ENCODE measurements at regions not wholly inside any gene's neighbourhood (a gene's known extent, or its start where the extent isn't known, plus 50 kb on each side); places are given as distances from the start of the nearest gene placed in this dataset.

- DNase-seq: no peak
Observed at GRCh38 chr12:4223273-4223845, 50.2 kb upstream of the CCND2 start.

- no peak for DNase-seq
Observed at GRCh38 chr12:4221258-4221620, 52.3 kb upstream of the CCND2 start.

DNA sequence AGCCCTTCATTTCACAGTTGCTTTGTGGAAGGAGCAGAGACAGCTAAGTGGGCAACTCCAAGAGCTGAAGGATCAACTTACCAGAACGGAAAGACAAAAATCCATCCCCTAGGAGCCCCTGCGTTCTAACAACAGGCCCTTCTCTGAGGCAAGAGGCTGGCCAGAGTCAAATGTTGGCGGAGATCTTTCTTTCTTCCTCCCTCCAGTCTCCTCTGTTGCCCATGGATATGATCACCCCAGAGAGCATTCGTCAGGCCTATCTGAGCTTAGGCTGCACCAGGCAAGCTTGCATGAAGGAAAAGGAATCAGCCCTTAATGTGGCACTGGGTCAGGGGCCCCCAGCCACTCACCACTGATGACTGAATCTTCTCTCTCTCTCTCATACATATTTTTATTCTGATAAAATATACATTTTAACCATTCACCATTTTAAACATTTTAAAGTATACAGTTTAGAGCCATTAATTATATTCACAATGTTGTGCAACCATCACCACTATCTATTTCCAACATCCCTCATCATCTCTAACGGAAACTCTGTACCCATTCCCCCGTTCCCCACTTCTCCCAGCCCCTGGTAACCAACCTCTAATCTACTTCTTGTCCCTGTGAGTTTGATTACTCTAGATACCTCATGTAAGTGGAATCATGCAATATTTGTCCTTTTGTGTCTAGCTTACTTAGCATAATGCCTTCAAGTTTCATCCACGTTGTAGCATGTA is 52.9 kb upstream of the CCND2 start:
- no peak for DNase-seq

GRCh38 chr12:4217091-4217490 is 56.5 kb upstream of the CCND2 start:
- DNase-seq: no peak

DNA sequence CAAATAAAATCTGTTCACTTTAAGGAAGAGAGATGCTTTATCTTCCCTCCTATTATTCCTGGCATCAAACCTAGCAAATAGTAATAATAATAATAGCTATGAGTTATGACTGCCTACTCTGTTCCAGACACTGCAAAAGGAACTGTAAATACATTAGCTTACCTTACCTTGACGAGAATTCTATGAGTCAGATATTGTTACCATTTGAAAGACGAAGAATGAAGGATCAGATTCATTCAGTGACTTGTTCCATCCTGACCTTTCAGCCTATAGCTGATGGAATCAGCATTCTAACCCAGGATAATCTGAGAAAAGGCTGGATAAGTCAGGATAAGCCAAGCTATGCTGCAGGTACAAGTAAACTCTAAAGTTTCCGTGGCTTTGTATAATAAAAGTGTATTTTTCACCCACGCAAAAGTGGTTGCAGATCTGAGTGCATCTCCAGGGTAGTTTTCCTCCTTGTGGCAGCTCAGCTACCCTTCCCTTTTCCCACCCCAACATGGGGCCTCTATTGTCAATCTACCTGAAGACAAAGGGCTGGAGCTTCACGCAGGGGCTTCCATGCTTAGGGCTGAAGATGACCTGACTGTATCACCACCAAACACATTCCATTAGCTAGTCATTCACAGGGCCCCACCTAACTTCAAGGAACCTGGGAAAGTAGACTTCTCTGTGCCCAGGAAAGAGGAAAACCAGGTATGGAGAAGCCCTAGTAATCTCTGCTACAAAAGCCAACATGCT is 57.2 kb upstream of the CCND2 start:
- DNase-seq: no peak

DNA sequence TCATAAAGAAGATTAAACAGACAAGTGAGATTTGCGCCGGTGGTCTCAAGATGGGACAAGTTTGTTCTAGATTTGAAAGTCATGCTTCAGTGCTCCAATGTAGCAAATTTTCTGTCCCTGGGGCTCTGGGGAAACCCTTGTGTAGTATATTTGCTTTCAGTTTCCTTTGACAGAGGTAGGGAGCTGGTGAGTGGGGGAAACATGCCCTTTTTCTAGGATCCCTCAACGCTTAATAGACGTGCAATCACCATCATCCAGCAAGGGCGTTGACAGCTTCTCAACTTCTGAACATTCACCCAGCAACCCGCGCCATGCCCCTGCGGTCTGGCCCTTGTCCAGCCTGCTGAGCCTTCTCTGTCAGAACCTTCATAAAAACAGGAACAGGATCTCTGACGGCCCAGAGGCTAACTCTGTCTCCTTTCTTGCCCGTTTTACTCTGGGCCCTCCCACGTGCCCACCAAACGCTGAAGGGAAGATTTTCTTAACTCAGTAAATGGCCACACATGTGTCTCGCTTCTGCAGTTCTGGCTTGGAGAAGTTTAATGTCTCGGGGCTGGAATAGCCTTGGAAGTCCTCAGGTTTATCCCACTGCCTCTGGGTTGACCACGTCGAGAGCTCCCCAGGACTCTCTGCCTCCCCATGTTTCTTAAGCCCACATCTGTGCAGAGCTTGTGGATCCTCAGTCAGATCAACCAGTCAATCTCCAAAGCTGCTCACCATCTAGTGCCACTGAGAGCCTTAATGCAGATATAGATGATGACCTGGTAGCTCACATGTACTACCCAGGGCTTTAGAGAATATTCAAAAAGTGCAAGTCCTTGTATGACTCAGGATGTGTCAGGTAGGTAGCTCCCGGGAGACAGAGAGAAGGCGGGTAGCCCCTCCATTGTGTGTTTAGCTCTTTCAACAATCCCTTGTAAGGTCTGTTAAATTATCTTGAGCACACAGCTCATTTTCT is 58.1 kb upstream of the CCND2 start:
- DNase-seq: peak; percentile 34

DNA sequence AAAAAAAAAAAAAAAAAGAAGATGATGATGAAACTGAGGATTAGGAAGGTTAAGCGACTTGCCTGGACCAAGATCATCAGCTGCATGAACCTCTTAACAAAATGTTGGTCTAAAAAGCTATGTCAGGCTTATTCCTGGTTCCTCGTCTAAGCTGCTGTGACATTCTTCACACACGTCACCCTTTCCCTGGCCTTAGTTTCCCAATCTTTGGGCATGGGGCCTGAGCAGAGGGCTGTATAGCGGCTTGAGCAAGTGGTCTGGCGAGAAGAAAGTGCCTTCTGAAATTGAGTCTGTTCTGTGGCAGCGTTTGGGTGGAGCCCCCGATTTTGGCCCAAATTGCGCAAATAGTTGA is 58.7 kb upstream of the CCND2 start:
- no peak for DNase-seq

- DNase-seq: no peak
Observed at GRCh38 chr12:4213471-4213870, 60.1 kb upstream of the CCND2 start.

DNA sequence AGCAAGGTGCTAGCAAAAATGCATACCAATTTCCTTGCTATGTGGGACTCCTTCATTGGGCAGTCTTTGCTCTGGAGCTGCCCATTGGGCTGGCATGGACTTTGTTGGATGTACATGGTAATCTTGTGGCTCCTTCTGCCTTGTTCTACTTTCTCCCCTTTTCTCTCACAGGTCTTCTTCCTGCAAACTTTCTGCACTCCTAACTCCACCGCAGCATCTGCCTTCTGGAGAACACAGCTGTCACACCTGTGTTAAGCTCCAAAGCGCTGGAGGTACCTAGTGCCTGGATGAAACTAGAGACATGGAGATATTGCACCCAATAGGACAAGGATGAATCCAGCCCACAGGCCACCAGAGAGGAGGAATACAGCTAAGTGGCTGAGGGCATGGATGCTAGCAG is 60.7 kb upstream of the CCND2 start:
- DNase-seq: no peak

DNA sequence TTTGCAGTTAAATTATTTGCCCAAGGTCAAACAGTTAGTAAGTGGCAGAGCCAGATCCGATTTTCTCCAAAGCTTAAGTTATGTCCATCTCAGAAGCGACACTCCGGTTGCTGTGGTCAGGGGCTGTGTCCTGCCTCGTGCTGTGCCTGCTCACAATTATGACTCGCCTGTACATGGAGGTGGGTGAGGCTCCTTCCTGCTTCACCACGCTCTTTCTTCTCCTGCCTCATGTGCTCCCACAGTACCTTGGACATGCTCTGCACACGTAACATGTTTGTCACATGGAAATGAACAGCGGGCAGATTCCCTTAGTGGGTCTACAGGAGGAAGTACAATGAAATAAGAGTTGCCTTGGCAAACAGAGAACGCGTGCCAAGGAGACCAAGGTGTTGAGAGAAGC is 62.2 kb upstream of the CCND2 start:
- no peak for DNase-seq

- DNase-seq: no peak
Observed at GRCh38 chr12:4210183-4210582, 63.4 kb upstream of the CCND2 start.

GRCh38 chr12:4206470-4206869 is 67.1 kb upstream of the CCND2 start:
- no peak for DNase-seq

GRCh38 chr12:4203772-4204376 is 69.7 kb upstream of the CCND2 start:
- no peak for DNase-seq

DNA sequence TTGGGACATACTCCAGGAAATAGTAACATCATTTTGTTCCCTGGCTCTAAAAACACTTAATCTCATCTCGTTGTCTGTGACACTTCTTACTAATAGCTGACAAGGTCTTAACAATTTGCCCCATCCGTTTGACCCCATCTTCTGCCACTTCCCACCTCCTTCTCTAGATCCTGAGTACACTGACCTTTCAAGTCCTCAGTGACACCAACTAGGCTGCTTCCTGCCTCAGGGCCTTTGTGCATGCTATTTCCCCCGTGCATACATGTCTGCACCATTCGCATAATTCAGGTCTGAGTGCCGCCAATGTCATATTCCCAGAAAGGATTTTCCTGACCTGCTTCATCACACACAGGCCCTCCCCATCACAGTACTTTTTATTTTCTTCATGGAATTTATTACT is 70.6 kb upstream of the CCND2 start:
- no peak for DNase-seq

GRCh38 chr12:4202487-4202886 is 71.1 kb upstream of the CCND2 start:
- no peak for DNase-seq

DNA sequence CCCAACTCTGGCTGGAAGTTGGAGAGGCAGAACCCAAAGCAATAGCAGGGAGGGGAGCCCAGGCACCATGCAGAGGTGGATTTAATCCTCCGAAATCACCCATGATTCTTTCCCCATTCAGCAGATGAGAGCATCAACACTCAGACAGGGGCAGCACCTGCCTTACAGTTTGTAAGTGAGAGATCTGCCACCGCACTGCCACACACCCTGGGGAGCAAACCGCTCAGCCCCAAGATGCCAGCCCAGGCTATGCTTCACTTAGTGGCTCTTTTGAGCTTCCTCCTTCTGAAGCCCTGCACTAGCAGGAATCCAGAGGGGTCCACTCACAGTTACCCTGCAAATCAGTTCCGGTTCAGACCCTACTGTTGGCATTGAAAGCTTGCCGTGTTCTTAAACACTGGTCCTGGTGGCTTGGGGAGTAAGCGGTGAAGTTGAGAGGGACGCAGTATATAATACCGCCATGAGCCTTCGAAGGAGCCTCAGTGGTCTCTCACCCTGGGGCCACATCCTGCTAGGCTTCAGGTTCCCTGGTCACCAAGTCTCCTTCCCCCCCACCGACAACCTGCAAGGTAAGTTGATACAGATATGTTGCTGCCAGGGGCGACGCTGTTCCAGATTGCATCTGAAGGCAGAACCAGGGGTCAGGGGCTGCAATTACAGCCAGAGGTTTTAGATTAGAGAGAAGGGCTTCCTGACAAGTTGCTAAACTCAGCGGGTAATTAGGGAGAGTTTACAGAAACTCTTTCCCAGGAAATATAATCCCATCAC is 72.0 kb upstream of the CCND2 start:
- no peak for DNase-seq

GRCh38 chr12:4197922-4198763 is 75.4 kb upstream of the CCND2 start:
- no peak for DNase-seq

GRCh38 chr12:4196805-4197420 is 76.6 kb upstream of the CCND2 start:
- no peak for DNase-seq

GRCh38 chr12:4194668-4195067 is 78.9 kb upstream of the CCND2 start:
- DNase-seq: no peak

GRCh38 chr12:4193821-4194220 is 79.7 kb upstream of the CCND2 start:
- DNase-seq: no peak

- no peak for DNase-seq
Observed at GRCh38 chr12:4191642-4192041, 81.9 kb upstream of the CCND2 start.
